ENCODE measurements at regions not wholly inside any gene's neighbourhood (a gene's known extent, or its start where the extent isn't known, plus 50 kb on each side); places are given as distances from the start of the nearest gene placed in this dataset.

DNA sequence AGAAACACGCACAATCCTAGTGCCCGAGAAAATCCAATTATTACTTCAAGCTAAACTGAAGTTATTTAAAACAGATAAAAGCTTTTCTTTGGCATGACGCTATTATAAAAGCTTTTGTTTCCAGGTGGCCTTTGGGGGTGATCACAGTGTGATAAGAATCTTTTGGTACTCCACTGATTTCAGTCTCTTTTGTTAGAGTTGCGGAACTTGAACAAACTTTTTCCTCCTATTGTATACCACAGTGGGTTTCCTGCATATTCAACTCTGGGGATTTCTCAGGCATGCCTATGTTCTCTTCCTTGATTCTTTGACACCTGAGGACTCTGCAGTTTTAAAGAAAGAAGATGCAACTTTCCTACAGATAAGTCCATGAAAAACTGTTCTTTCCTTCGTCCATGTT is 99.7 kb upstream of the PITRM1 start:
- Histone ChIP-seq H4K20me1 (ENCODE audit: insufficient read depth, low read length) (no peaks in the 10 kb centered on the region), H4K8ac (ENCODE audit: low read depth in 2 of 2, low read length in 2 of 2) (no peak overlapping the region), H3K4ac (ENCODE audit: low read depth, low read length) (no peak overlapping the region), H2AFZ (replicated peaks; ENCODE audit: low read length, poor library complexity) (no peak overlapping the region), H3K27me3 (ENCODE audit: control insufficient read depth, insufficient read depth, low read length) (peaks cover 11% of the 10 kb centered on the region), H3K9ac (ENCODE audit: low read depth, low read length) (no peak overlapping the region), H3K36me3 (ENCODE audit: control insufficient read depth, insufficient read depth, low read length) (no peaks in the 10 kb centered on the region), H3K9me3 (ENCODE audit: control insufficient read depth, insufficient read depth, low read length) (no peaks in the 10 kb centered on the region), H3K14ac (replicated peaks; ENCODE audit: low read depth, low read length) (no peak overlapping the region), H4K91ac (ENCODE audit: insufficient read depth, low read depth, low read length) (no peak overlapping the region), H2AK9ac (replicated peaks; ENCODE audit: low read depth, low read length, poor library complexity) (no peak overlapping the region), H2AK5ac (ENCODE audit: low read depth, low read length) (no peak overlapping the region), H3K4me2 (ENCODE audit: low read depth, low read length) (no peak overlapping the region), H2BK120ac (ENCODE audit: low read depth, low read length) (no peak overlapping the region), H3K27ac (ENCODE audit: insufficient read depth, low read length) (no peak overlapping the region), H2BK5ac (ENCODE audit: low read depth, low read length, poor library complexity, severe bottlenecking) (no peak overlapping the region), H2BK20ac (ENCODE audit: low read depth, low read length) (no peak overlapping the region), H3K23ac (ENCODE audit: low read depth, low read length) (no peak overlapping the region), H2BK15ac (ENCODE audit: low read depth, low read length) (no peak overlapping the region), H3K9me1 (ENCODE audit: insufficient read depth, low read length) (no peaks in the 10 kb centered on the region), H3K79me1 (ENCODE audit: low read depth in 1 of 2, low read length in 2 of 2) (no peaks in the 10 kb centered on the region), H3K18ac (ENCODE audit: low read depth, low read length) (no peak overlapping the region), H3K4me1 (ENCODE audit: control insufficient read depth, insufficient read depth, low read length) (no peaks in the 10 kb centered on the region), H4K5ac (ENCODE audit: low read depth, low read length) (no peak overlapping the region), H3K4me3 (ENCODE audit: insufficient read depth, low read depth, low read length) (no peak overlapping the region), H3K56ac (ENCODE audit: extremely low read depth, insufficient read depth, low read length) (no peak overlapping the region)
- intact Hi-C loops (cut with micrococcal nuclease) (no loop called here), dilution Hi-C loops (cut with HindIII; ENCODE audit: low sequenced_read_pairs, unreplicated experiment) (no loop called here), in situ Hi-C loops (cut with MboI; ENCODE audit: low sequenced_read_pairs) (no loop called here)
- CTCF ChIA-PET, result no interaction called here
- ATAC-seq (ENCODE audit: low read depth) (no peak), DNase-seq (no peak)
- TF ChIP-seq BHLHE40 (IDR thresholded peaks at IDR 0.05; ENCODE audit: low read depth, low read length) (no peak), MAFK (IDR thresholded peaks at IDR 0.05; ENCODE audit: low read depth, low read length) (no peak), FOS (IDR thresholded peaks at IDR 0.05; ENCODE audit: low read depth, low read length) (no peak), RFX5 (IDR thresholded peaks at IDR 0.05; ENCODE audit: low read depth, low read length) (no peak), POLR2A (IDR thresholded peaks at IDR 0.05; ENCODE audit: low read depth, low read length) (no peak), SMC3 (IDR thresholded peaks at IDR 0.05; ENCODE audit: low read depth, low read length) (no peak), CHD1 (IDR thresholded peaks at IDR 0.05; ENCODE audit: low read depth, low read length) (no peak), NFE2L2 (IDR thresholded peaks at IDR 0.05; ENCODE audit: low read depth, low read length) (no peak), RAD21 (IDR thresholded peaks at IDR 0.05; ENCODE audit: low read length) (no peak), MAZ (IDR thresholded peaks at IDR 0.05; ENCODE audit: borderline replicate concordance, low read depth, low read length) (no peak), RCOR1 (IDR thresholded peaks at IDR 0.05; ENCODE audit: insufficient replicate concordance, low read length) (no peak), MXI1 (IDR thresholded peaks at IDR 0.05; ENCODE audit: borderline replicate concordance, low read depth, low read length) (no peak), CEBPB (IDR thresholded peaks at IDR 0.05; ENCODE audit: low read depth, low read length) (no peak)
- TF ChIP-seq, protein P1, sequence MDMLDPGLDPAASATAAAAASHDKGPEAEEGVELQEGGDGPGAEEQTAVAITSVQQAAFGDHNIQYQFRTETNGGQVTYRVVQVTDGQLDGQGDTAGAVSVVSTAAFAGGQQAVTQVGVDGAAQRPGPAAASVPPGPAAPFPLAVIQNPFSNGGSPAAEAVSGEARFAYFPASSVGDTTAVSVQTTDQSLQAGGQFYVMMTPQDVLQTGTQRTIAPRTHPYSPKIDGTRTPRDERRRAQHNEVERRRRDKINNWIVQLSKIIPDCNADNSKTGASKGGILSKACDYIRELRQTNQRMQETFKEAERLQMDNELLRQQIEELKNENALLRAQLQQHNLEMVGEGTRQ (IDR thresholded peaks at IDR 0.05; ENCODE audit: low read depth, low read length), result no peak
- TF ChIP-seq, protein P2, sequence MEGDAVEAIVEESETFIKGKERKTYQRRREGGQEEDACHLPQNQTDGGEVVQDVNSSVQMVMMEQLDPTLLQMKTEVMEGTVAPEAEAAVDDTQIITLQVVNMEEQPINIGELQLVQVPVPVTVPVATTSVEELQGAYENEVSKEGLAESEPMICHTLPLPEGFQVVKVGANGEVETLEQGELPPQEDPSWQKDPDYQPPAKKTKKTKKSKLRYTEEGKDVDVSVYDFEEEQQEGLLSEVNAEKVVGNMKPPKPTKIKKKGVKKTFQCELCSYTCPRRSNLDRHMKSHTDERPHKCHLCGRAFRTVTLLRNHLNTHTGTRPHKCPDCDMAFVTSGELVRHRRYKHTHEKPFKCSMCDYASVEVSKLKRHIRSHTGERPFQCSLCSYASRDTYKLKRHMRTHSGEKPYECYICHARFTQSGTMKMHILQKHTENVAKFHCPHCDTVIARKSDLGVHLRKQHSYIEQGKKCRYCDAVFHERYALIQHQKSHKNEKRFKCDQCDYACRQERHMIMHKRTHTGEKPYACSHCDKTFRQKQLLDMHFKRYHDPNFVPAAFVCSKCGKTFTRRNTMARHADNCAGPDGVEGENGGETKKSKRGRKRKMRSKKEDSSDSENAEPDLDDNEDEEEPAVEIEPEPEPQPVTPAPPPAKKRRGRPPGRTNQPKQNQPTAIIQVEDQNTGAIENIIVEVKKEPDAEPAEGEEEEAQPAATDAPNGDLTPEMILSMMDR (conservative IDR thresholded peaks at IDR 0.05; ENCODE audit: low read depth, low read length), result no peak
- TF ChIP-seq, protein P3, sequence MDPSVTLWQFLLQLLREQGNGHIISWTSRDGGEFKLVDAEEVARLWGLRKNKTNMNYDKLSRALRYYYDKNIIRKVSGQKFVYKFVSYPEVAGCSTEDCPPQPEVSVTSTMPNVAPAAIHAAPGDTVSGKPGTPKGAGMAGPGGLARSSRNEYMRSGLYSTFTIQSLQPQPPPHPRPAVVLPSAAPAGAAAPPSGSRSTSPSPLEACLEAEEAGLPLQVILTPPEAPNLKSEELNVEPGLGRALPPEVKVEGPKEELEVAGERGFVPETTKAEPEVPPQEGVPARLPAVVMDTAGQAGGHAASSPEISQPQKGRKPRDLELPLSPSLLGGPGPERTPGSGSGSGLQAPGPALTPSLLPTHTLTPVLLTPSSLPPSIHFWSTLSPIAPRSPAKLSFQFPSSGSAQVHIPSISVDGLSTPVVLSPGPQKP (IDR thresholded peaks at IDR 0.05; ENCODE audit: borderline replicate concordance, low read depth, low read length), result no peak
- POLR2A ChIA-PET (ENCODE audit: unreplicated experiment), result no interaction called here
- no CpG with 5 or more reads among the region's 5 CpGs for WGBS, 2 experiments (ENCODE audit: extremely low coverage in 2 of 2, insufficient read length in 1 of 2)
- no TSS peak for BruUV-seq (replicated peaks)
